Mucosa of rectum (tissue), 2 donors: ENCODE measurements at regions not wholly inside any gene's neighbourhood (a gene's known extent, or its start where the extent isn't known, plus 50 kb on each side); places are given as distances from the start of the nearest gene placed in this dataset.
"Not testable (repeated sequence)": the region's sequence is repeated elsewhere in the genome, so short reads cannot be mapped to it uniquely, and the experiment has no call there.

Source experiments
- H3K27ac ChIP-seq, 2 donors: one replicate each; pipeline ENCODE4 v1.7.0; 2013; ENCODE audit warnings: inconsistent platforms in 2 of 2, low read depth in 2 of 2, low read length in 2 of 2
- H3K27me3 ChIP-seq, 2 donors: one replicate each; pipeline ENCODE4 v1.7.0; 2013; ENCODE audit warnings: low read length in 2 of 2; ENCODE audit not compliant: control insufficient read depth in 2 of 2, insufficient read depth in 2 of 2
- H3K36me3 ChIP-seq, 2 donors: one replicate each; pipeline ENCODE4 v1.7.0; 2013; ENCODE audit warnings: low read length in 2 of 2; ENCODE audit not compliant: control insufficient read depth in 2 of 2, insufficient read depth in 2 of 2
- H3K4me1 ChIP-seq, 2 donors: one replicate each; pipeline ENCODE4 v1.7.0; 2013; ENCODE audit warnings: low read length in 2 of 2, mild to moderate bottlenecking in 1 of 2; ENCODE audit not compliant: control insufficient read depth in 2 of 2, insufficient read depth in 2 of 2
- H3K4me3 ChIP-seq, 2 donors: one replicate each; pipeline ENCODE4 v1.7.0; 2013; ENCODE audit warnings: low read length in 2 of 2
- H3K9ac ChIP-seq, 2 donors: one replicate each; pipeline ENCODE4 v1.7.0; 2013; ENCODE audit warnings: low read length in 2 of 2, low read depth in 1 of 2, mild to moderate bottlenecking in 1 of 2
- H3K9me3 ChIP-seq, 2 donors: one replicate each; pipeline ENCODE4 v1.7.0; 2013; ENCODE audit warnings: low read length in 2 of 2; ENCODE audit not compliant: control insufficient read depth in 2 of 2
- donor health status: healthy.
- donor health status: Normal muscosa, but diverticular disease.

DNA sequence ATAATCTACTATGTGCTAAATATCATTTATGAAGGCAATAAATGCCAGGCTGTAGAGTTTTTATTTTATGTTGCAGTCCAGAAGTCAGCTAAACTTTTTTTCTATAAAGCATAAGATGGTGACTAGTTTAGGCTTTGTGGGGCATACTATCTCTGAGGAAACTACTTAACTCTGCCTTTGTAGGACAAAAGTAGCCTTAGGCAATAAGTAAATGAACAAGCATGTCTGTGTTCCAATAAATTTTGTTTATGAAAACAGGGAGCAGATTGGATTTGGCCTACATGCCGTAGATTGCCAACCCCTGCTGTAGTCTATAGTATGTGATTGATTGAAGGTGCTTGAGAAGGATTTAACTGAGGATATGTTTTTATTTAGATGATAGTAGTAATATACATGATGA, 502.5 kb upstream of the NAALADL2 start:
- Histone ChIP-seq H3K4me1 (no peaks in the 10 kb centered on the region), H3K27ac (no peak overlapping the region), H3K4me3 (no peak overlapping the region), H3K9ac (no peak overlapping the region), H3K27me3 (no peaks in the 10 kb centered on the region), H3K9me3 (no peaks in the 10 kb centered on the region), H3K36me3 (no peaks in the 10 kb centered on the region)

DNA sequence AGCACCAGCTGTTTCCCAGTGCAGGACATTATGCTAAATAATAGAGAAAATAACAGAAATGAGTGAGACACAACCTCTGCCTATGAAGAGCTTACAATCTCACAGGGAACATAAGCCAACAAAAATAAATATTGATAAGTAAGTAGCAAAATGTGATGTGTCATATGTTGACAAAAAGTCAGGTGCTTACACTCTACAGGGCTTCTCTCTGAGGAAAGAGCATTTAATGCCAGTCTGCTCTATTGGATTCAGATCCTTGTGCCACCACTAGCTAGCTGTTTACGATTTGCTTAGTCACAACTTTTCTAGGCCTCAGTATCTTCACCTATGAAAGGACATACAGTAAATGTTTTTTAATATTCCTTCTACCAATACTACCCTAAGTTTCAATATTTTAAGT, 500.9 kb upstream of the NAALADL2 start:
- H3K27me3 ChIP-seq: no peaks in the 10 kb centered on the region

DNA sequence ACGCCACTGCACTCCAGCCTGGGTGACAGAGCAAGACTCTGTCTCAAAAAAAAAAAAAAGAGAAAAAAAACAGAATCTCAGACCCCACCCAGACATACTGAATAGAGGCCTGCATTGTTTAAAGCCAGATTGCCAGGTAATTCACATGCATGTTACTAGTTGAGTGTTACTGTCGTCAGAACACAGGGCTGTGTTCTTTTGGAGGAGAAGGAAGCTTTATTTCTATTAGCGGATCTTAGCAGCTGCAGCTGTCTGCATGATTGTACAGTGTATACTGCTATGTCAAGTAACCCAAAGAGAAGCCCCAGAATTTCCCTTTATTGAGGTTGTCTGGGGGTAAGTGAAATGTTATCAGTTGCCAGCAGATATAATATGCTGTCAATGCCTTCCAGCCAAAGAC, 496.6 kb upstream of the NAALADL2 start:
- Histone ChIP-seq H3K4me3 (no peak overlapping the region), H3K27ac (no peak overlapping the region), H3K36me3 (no peaks in the 10 kb centered on the region), H3K9me3 (no peaks in the 10 kb centered on the region), H3K9ac (no peak overlapping the region), H3K4me1 (no peaks in the 10 kb centered on the region), H3K27me3 (no peaks in the 10 kb centered on the region)

More for the DNA sequence above, 500.9 kb upstream of the NAALADL2 start:
- Histone ChIP-seq H3K27ac (no peak overlapping the region), H3K4me1 (no peaks in the 10 kb centered on the region), H3K9me3 (no peaks in the 10 kb centered on the region), H3K9ac (no peak overlapping the region), H3K4me3 (no peak overlapping the region), H3K36me3 (no peaks in the 10 kb centered on the region)

DNA sequence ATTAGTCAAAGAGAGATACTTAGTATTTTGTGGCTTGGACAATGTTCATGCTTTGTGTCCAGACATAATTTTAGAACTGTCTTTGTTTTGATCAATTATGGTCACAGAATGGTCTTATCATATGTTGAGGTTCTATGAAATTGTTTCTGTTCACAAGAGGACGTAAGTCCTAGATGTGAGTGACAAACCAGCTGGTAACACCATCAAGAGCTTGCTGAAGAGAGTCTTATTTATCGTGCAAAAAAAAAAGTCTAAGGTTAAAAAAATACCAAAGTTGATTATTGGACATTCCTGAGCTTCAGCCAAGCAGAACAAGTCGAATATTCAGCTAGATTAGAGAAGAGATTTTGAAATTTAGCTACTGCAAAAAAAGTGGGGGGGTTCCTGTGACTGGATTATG, 495.9 kb upstream of the NAALADL2 start:
- no peaks in the 10 kb centered on the region for H3K36me3 ChIP-seq
- H3K9ac ChIP-seq: no peak overlapping the region
- no peaks in the 10 kb centered on the region for H3K27me3 ChIP-seq
- no peak overlapping the region for H3K27ac ChIP-seq
- no peaks in the 10 kb centered on the region for H3K4me1 ChIP-seq
- no peaks in the 10 kb centered on the region for H3K9me3 ChIP-seq
- no peak overlapping the region for H3K4me3 ChIP-seq

DNA sequence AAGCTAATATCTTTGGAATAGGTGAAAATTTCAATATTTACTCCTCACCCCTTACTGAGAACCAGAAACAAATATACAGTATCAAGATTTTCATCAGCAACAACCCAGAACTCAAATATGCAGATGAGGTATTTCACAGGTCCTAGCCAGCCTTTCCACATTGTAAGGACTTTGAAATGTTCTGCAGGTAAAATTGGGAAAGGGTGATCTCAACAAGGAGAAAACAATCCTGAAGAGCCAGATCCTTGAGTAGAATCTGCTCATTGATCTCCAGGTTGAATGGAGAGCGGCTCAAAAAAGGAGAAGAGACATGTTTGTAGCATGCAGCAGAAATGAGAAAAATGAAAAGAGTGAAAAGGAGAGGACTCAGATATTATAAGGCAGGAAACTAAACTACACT, 493.3 kb upstream of the NAALADL2 start:
- no peaks in the 10 kb centered on the region for H3K27me3 ChIP-seq
- no peak overlapping the region for H3K27ac ChIP-seq
- no peaks in the 10 kb centered on the region for H3K4me1 ChIP-seq
- no peaks in the 10 kb centered on the region for H3K36me3 ChIP-seq
- H3K4me3 ChIP-seq: no peak overlapping the region
- no peak overlapping the region for H3K9ac ChIP-seq
- no peaks in the 10 kb centered on the region for H3K9me3 ChIP-seq

DNA sequence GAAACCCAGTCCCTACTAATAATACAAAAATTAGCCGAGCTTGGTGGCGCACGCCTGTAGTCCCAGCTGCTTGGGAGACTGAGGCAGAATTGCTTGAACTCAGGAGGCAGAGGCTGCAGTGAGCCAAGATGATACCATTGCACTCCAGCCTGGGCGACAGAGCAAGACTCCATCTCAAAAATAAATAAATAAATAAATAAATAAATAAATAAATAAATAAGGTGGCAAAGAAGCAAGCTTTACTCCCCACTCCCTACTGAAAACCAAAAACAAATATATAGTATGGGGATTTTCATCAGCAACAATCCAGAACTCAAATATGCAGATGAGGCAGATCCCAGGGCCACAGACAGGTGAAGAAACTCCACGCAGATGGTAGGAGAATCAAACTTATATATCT, 492.2 kb upstream of the NAALADL2 start:
- not testable (repeated sequence) for H3K27ac ChIP-seq, H3K9me3 ChIP-seq, H3K36me3 ChIP-seq, H3K27me3 ChIP-seq, H3K4me1 ChIP-seq, H3K4me3 ChIP-seq, H3K9ac ChIP-seq

DNA sequence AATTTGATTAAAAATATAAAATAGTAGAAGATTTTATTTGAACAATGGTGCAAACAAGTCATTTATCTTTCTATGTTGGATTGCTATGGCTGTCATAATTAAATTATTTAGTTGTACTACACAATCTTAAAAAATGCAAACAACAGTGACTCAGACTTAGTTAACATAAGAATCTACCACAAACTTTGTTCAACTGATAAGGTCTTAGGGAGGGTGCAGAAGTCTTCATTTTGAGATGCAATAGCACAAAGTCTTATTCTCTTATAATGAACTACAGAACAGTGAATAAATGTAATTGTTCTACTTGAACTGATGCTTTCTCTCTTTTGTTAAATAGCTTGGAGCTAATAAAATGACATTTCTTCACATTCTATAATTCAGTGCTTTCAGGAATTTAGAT, 482.8 kb upstream of the NAALADL2 start:
- H3K36me3 ChIP-seq: no peaks in the 10 kb centered on the region
- no peaks in the 10 kb centered on the region for H3K9me3 ChIP-seq
- no peak overlapping the region for H3K4me3 ChIP-seq
- no peaks in the 10 kb centered on the region for H3K27me3 ChIP-seq
- no peak overlapping the region for H3K9ac ChIP-seq
- H3K27ac ChIP-seq: no peak overlapping the region
- no peaks in the 10 kb centered on the region for H3K4me1 ChIP-seq

DNA sequence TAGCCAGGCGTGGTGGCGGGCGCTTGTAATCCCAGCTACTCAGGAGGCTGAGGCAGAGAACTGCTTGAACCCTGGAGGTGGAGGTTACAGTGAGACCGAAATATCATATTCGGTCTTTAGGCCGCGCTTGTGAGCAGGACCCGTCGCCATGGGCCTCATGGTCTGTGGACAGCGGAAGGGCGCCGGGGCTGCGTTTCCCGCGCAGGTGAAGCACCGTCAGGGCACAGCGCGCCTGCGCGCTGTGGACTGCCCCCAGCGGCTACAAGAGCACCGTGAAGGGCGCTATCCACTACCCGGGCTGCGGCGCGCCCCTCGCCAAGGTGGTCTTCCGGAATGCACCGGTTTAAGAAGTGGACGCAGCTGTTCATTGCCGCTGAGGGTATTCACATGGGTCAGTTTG, 482.0 kb upstream of the NAALADL2 start:
- no peak overlapping the region for H3K9ac ChIP-seq
- no peaks in the 10 kb centered on the region for H3K36me3 ChIP-seq
- no peaks in the 10 kb centered on the region for H3K4me1 ChIP-seq
- no peaks in the 10 kb centered on the region for H3K27me3 ChIP-seq
- H3K9me3 ChIP-seq: no peaks in the 10 kb centered on the region
- no peak overlapping the region for H3K27ac ChIP-seq
- no peak overlapping the region for H3K4me3 ChIP-seq

DNA sequence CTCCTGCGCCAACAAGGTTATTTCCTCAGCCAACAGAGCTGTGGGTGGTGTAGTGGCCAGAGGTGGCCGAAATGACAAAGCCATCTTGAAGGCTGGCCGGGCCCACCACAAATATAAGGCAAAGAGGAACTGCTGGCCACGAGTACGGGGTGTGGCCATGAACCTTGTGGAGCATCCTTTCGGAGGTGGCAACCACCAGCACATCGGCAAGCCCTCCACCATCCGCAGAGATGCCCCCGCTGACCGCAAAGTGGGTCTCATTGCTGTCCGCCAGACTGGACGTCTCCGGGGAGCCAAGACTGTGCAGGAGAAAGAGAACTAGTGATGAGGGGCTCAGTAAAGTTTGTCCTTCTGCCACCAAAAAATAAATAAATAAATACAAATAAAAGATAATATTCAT, 481.4 kb upstream of the NAALADL2 start:
- H3K36me3 ChIP-seq: no peaks in the 10 kb centered on the region
- no peaks in the 10 kb centered on the region for H3K4me1 ChIP-seq
- H3K27me3 ChIP-seq: no peaks in the 10 kb centered on the region
- no peaks in the 10 kb centered on the region for H3K9me3 ChIP-seq
- H3K9ac ChIP-seq: no peak overlapping the region
- no peak overlapping the region for H3K4me3 ChIP-seq
- no peak overlapping the region for H3K27ac ChIP-seq

DNA sequence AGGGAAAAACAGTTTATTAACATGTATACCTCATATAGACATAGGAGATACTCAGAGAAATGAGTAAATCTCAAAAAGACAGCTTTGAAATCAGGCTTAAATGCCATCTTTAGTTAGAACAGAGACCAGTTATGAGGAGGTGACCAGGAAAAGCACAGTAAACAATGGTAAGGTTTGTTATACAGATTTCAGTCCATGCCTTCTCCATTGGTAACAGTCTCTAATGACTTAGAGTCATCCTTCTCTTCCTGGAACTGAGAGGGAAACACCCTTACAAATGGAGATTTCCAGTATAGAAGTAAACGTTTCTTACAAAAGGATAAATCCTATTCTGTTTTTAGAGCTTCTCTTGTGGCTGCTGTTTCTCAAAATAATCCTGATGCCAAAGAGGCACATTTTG, 476.3 kb upstream of the NAALADL2 start:
- Histone ChIP-seq H3K4me1 (no peaks in the 10 kb centered on the region), H3K27ac (no peak overlapping the region), H3K9ac (no peak overlapping the region), H3K9me3 (no peaks in the 10 kb centered on the region), H3K36me3 (no peaks in the 10 kb centered on the region), H3K4me3 (no peak overlapping the region), H3K27me3 (no peaks in the 10 kb centered on the region)

DNA sequence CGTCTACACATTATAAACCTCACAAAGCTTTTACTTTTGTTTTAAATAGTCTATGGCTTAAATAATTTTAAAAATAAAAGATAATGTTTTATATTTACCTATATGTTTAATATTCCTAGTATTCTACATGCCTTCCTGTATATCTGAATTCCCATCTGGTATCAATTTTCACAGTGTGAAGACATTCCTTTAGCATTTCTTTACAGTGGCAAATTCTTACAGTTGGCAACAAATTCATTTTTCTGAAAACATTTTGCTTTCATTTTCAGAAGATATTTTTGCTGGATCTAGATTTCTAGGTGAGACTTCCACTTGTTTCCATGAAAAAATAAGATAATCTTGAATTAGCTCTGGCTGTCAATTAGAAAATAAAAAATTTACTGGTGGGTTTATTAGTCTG, 471.4 kb upstream of the NAALADL2 start:
- H3K9ac ChIP-seq: no peak overlapping the region
- H3K27me3 ChIP-seq: no peaks in the 10 kb centered on the region
- H3K36me3 ChIP-seq: no peaks in the 10 kb centered on the region
- no peak overlapping the region for H3K27ac ChIP-seq
- H3K4me3 ChIP-seq: no peak overlapping the region
- no peaks in the 10 kb centered on the region for H3K9me3 ChIP-seq
- no peaks in the 10 kb centered on the region for H3K4me1 ChIP-seq
